HEK293 (cell line): ENCODE measurements at regions not wholly inside any gene's neighbourhood (a gene's known extent, or its start where the extent isn't known, plus 50 kb on each side); places are given as distances from the start of the nearest gene placed in this dataset.

Experiments used
- CTCF ChIA-PET: fragments of 350-600 bp; formaldehyde crosslinking; extraction: SDS; loops from one replicate; lab custom pipeline; 2021; ENCODE audit warnings: antibody characterized with exemption; lab: Yijun Ruan, JAX
- POLR2A ChIA-PET: fragments of 300-600 bp; formaldehyde crosslinking; extraction: SDS; loops from one replicate; lab custom pipeline; 2020; ENCODE audit warnings: antibody characterized with exemption, inconsistent platforms; lab: Yijun Ruan, JAX
- H3K27ac ChIP-seq: fragments of 200-500 bp; sonication (Bioruptor generic); 2 replicates; pipeline ENCODE4 v1.5.1; 2014; ENCODE audit warnings: low read depth, low read length, control low read depth, inconsistent platforms; ENCODE audit errors: extremely low read depth
- H3K36me3 ChIP-seq, 2 experiments: fragments of 200-500 bp in 1 of 2; sonication (Bioruptor generic) in 1 of 2; 1 replicate in 1 of 2; 2 replicates in 1 of 2; pipeline ENCODE4 v1.5.1; 2014 to 2017; ENCODE audit warnings: inconsistent platforms in 2 of 2, low read length in 2 of 2; ENCODE audit not compliant: control insufficient read depth in 2 of 2, insufficient read depth in 1 of 2
- H3K4me1 ChIP-seq: fragments of 200-500 bp; sonication (Bioruptor generic); 2 replicates; pipeline ENCODE4 v1.5.1; 2014; ENCODE audit warnings: mild to moderate bottlenecking, low read length, inconsistent platforms; ENCODE audit not compliant: control insufficient read depth, insufficient read depth
- H3K4me3 ChIP-seq: 2 replicates; pipeline ENCODE4 v1.5.1; 2011; ENCODE audit warnings: low read depth, mild to moderate bottlenecking, control low read depth, low read length, moderate library complexity
- H3K9me3 ChIP-seq: fragments of 200-500 bp; sonication (Bioruptor generic); 2 replicates; pipeline ENCODE4 v1.5.1; 2014; ENCODE audit warnings: low read depth, low read length, inconsistent platforms; ENCODE audit not compliant: control insufficient read depth, insufficient read depth
- GLI2 ChIP-seq: fragments of 450-650 bp; formaldehyde crosslinking; IDR thresholded peaks from 2 replicates; pipeline ENCODE4; 2017; ENCODE audit warnings: missing biosample characterization, missing genetic modification characterization, low read depth, borderline replicate concordance
- KLF1 ChIP-seq: fragments of 450-650 bp; formaldehyde crosslinking; IDR thresholded peaks from 2 replicates; pipeline ENCODE4 v1.5.1; 2016; ENCODE audit warnings: missing biosample characterization, missing genetic modification characterization
- KLF7 ChIP-seq: fragments of 450-650 bp; formaldehyde crosslinking; IDR thresholded peaks from 2 replicates; pipeline ENCODE4 v1.5.1; 2016; ENCODE audit warnings: missing biosample characterization, missing genetic modification characterization, borderline replicate concordance
- WT1 ChIP-seq: fragments of 450-650 bp; formaldehyde crosslinking; IDR thresholded peaks from 2 replicates; pipeline ENCODE4 v1.5.1; 2016; ENCODE audit warnings: missing biosample characterization, missing genetic modification characterization
- ZFHX2 ChIP-seq: fragments of 450-650 bp; formaldehyde crosslinking; conservative IDR thresholded peaks from 2 replicates; pipeline ENCODE4 v1.5.1; 2016; ENCODE audit warnings: missing biosample characterization, missing genetic modification characterization
- ZNF302 ChIP-seq: fragments of 450-650 bp; formaldehyde crosslinking; IDR thresholded peaks from 2 replicates; pipeline ENCODE4 v1.5.1; 2016; ENCODE audit warnings: missing biosample characterization, missing genetic modification characterization, low read depth
- ZNF391 ChIP-seq: fragments of 450-650 bp; formaldehyde crosslinking; IDR thresholded peaks from 2 replicates; pipeline ENCODE4 v1.5.1; 2016; ENCODE audit warnings: low read depth, missing biosample characterization, missing genetic modification characterization, borderline replicate concordance
- ZNF548 ChIP-seq: fragments of 450-650 bp; formaldehyde crosslinking; IDR thresholded peaks from 2 replicates; pipeline ENCODE4 v1.5.1; 2016; ENCODE audit warnings: missing biosample characterization, missing genetic modification characterization
- ZNF626 ChIP-seq: fragments of 450-650 bp; sonication (Bioruptor Pico); formaldehyde crosslinking; IDR thresholded peaks from 2 replicates; pipeline ENCODE4 v1.5.1; 2018; ENCODE audit warnings: missing biosample characterization, missing genetic modification characterization, inconsistent platforms
- ZNF677 ChIP-seq: fragments of 450-650 bp; IDR thresholded peaks from 2 replicates; pipeline ENCODE4 v1.5.0; 2018; ENCODE audit warnings: missing biosample characterization, mild to moderate bottlenecking, missing genetic modification characterization, moderate library complexity
- TF ChIP-seq, protein P1 (sequence below): fragments of 450-650 bp; formaldehyde crosslinking; IDR thresholded peaks from 2 replicates; pipeline ENCODE4 v1.5.1; 2016; ENCODE audit warnings: missing biosample characterization, missing genetic modification characterization, borderline replicate concordance
- TF ChIP-seq, protein P2 (sequence below): fragments of 450-650 bp; formaldehyde crosslinking; IDR thresholded peaks from 2 replicates; pipeline ENCODE4 v1.5.1; 2016; ENCODE audit warnings: missing biosample characterization, missing genetic modification characterization, low read depth
- TF ChIP-seq, protein P3 (sequence below): fragments of 450-650 bp; formaldehyde crosslinking; IDR thresholded peaks from 2 replicates; pipeline ENCODE4; 2016; ENCODE audit warnings: missing biosample characterization, missing genetic modification characterization
- TF ChIP-seq, protein P4 (sequence below): fragments of 450-650 bp; formaldehyde crosslinking; conservative IDR thresholded peaks from 2 replicates; pipeline ENCODE4 v1.5.1; 2016; ENCODE audit warnings: low read depth, missing biosample characterization, missing genetic modification characterization
- TF ChIP-seq, protein P5 (sequence below): fragments of 450-650 bp; formaldehyde crosslinking; IDR thresholded peaks from 2 replicates; pipeline ENCODE4 v1.5.1; 2016; ENCODE audit warnings: missing biosample characterization, missing genetic modification characterization

DNA sequence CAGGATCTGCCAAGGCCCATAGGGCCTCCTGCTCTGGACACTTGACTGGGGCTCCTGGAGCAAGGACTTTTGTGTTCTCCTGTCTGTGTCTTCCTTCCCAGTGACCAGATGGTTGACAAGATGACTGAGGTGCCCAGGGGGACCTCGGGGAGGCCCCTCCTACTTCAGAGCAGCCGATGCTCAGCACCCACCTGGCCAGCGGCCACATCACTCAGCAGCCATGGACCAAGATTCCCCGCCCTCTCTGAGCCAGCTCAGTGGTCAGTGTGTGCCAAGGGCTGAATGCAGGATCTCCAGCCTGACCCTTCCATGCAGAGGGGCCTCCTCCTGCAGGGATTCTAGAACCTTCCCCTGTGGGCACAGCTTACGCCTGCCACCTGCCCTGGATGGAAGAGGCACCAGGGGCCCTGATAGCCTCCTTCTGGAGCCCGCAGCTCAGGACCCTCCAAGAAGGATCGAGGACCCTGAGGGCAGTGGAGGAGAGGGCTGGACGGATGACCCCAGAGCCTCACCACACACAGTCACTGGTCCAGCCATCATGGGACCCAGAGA lies 87.4 kb upstream of the GPC1 start (continued):
- TF ChIP-seq, protein P1, sequence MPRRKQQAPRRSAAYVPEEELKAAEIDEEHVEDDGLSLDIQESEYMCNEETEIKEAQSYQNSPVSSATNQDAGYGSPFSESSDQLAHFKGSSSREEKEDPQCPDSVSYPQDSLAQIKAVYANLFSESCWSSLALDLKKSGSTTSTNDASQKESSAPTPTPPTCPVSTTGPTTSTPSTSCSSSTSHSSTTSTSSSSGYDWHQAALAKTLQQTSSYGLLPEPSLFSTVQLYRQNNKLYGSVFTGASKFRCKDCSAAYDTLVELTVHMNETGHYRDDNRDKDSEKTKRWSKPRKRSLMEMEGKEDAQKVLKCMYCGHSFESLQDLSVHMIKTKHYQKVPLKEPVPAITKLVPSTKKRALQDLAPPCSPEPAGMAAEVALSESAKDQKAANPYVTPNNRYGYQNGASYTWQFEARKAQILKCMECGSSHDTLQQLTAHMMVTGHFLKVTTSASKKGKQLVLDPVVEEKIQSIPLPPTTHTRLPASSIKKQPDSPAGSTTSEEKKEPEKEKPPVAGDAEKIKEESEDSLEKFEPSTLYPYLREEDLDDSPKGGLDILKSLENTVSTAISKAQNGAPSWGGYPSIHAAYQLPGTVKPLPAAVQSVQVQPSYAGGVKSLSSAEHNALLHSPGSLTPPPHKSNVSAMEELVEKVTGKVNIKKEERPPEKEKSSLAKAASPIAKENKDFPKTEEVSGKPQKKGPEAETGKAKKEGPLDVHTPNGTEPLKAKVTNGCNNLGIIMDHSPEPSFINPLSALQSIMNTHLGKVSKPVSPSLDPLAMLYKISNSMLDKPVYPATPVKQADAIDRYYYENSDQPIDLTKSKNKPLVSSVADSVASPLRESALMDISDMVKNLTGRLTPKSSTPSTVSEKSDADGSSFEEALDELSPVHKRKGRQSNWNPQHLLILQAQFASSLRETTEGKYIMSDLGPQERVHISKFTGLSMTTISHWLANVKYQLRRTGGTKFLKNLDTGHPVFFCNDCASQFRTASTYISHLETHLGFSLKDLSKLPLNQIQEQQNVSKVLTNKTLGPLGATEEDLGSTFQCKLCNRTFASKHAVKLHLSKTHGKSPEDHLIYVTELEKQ (tag by site-specific recombination), result no peak
- TF ChIP-seq, protein P2, sequence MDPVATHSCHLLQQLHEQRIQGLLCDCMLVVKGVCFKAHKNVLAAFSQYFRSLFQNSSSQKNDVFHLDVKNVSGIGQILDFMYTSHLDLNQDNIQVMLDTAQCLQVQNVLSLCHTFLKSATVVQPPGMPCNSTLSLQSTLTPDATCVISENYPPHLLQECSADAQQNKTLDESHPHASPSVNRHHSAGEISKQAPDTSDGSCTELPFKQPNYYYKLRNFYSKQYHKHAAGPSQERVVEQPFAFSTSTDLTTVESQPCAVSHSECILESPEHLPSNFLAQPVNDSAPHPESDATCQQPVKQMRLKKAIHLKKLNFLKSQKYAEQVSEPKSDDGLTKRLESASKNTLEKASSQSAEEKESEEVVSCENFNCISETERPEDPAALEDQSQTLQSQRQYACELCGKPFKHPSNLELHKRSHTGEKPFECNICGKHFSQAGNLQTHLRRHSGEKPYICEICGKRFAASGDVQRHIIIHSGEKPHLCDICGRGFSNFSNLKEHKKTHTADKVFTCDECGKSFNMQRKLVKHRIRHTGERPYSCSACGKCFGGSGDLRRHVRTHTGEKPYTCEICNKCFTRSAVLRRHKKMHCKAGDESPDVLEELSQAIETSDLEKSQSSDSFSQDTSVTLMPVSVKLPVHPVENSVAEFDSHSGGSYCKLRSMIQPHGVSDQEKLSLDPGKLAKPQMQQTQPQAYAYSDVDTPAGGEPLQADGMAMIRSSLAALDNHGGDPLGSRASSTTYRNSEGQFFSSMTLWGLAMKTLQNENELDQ (tag by site-specific recombination), result no peak
- TF ChIP-seq GLI2 (tag by site-specific recombination), result no peak
- TF ChIP-seq, protein P3, sequence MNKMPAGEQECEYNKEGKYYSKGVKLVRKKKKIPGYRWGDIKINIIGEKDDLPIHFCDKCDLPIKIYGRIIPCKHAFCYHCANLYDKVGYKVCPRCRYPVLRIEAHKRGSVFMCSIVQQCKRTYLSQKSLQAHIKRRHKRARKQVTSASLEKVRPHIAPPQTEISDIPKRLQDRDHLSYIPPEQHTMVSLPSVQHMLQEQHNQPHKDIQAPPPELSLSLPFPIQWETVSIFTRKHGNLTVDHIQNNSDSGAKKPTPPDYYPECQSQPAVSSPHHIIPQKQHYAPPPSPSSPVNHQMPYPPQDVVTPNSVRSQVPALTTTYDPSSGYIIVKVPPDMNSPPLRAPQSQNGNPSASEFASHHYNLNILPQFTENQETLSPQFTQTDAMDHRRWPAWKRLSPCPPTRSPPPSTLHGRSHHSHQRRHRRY, result no peak
- TF ChIP-seq KLF1, result no peak
- no peak for TF ChIP-seq WT1 (tag by site-specific recombination)
- TF ChIP-seq, all 188 proteins: peak for 0

DNA sequence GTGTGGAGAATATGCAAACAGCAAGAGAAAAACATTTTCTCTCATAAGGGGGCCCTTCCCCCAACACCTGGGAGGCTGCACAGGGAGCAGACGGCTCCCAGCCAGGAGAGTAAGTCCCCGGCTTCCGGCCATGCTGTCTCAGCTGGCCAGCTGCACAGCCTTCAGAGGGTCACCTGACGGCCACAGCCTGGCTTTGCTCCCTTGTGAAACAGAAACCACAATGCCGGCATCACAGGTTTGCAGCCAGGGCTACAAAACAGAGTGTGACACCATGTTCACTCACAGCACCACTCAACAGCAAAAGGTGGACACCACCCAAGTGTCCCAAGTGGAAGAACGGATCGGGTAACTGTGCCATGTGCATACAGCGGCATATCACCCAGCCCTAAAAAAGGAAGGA lies 86.9 kb upstream of the GPC1 start:
- no peaks in the 10 kb centered on the region for H3K9me3 ChIP-seq
- H3K4me1 ChIP-seq, result no peaks in the 10 kb centered on the region
- H3K36me3 ChIP-seq, result no peaks in the 10 kb centered on the region
- H3K4me3 ChIP-seq, result no peak overlapping the region
- CTCF ChIA-PET, result no interaction called here
- H3K27ac ChIP-seq, result no peak overlapping the region
- POLR2A ChIA-PET, result no interaction called here
- TF ChIP-seq KLF7 (no peak), ZNF391 (tag by site-specific recombination) (no peak), ZNF626 (no peak), ZFHX2 (tag by site-specific recombination) (no peak), ZNF302 (no peak), ZNF548 (tag by site-specific recombination) (no peak), ZNF677 (tag by site-specific recombination) (no peak)
- TF ChIP-seq, protein P4, sequence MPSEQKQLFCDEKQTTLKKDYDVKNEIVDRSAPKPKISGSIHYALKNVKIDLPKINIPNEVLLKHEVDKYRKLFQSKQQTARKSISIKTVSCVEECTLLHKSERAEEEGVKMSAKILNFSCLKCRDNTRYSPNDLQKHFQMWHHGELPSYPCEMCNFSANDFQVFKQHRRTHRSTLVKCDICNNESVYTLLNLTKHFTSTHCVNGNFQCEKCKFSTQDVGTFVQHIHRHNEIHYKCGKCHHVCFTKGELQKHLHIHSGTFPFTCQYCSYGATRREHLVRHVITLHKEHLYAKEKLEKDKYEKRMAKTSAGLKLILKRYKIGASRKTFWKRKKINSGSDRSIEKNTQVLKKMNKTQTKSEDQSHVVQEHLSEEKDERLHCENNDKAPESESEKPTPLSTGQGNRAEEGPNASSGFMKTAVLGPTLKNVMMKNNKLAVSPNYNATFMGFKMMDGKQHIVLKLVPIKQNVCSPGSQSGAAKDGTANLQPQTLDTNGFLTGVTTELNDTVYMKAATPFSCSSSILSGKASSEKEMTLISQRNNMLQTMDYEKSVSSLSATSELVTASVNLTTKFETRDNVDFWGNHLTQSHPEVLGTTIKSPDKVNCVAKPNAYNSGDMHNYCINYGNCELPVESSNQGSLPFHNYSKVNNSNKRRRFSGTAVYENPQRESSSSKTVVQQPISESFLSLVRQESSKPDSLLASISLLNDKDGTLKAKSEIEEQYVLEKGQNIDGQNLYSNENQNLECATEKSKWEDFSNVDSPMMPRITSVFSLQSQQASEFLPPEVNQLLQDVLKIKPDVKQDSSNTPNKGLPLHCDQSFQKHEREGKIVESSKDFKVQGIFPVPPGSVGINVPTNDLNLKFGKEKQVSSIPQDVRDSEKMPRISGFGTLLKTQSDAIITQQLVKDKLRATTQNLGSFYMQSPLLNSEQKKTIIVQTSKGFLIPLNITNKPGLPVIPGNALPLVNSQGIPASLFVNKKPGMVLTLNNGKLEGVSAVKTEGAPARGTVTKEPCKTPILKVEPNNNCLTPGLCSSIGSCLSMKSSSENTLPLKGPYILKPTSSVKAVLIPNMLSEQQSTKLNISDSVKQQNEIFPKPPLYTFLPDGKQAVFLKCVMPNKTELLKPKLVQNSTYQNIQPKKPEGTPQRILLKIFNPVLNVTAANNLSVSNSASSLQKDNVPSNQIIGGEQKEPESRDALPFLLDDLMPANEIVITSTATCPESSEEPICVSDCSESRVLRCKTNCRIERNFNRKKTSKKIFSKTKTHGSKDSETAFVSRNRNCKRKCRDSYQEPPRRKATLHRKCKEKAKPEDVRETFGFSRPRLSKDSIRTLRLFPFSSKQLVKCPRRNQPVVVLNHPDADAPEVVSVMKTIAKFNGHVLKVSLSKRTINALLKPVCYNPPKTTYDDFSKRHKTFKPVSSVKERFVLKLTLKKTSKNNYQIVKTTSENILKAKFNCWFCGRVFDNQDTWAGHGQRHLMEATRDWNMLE (tag by site-specific recombination), result no peak
- TF ChIP-seq, protein P2 (tag by site-specific recombination), result no peak
- TF ChIP-seq, protein P5, sequence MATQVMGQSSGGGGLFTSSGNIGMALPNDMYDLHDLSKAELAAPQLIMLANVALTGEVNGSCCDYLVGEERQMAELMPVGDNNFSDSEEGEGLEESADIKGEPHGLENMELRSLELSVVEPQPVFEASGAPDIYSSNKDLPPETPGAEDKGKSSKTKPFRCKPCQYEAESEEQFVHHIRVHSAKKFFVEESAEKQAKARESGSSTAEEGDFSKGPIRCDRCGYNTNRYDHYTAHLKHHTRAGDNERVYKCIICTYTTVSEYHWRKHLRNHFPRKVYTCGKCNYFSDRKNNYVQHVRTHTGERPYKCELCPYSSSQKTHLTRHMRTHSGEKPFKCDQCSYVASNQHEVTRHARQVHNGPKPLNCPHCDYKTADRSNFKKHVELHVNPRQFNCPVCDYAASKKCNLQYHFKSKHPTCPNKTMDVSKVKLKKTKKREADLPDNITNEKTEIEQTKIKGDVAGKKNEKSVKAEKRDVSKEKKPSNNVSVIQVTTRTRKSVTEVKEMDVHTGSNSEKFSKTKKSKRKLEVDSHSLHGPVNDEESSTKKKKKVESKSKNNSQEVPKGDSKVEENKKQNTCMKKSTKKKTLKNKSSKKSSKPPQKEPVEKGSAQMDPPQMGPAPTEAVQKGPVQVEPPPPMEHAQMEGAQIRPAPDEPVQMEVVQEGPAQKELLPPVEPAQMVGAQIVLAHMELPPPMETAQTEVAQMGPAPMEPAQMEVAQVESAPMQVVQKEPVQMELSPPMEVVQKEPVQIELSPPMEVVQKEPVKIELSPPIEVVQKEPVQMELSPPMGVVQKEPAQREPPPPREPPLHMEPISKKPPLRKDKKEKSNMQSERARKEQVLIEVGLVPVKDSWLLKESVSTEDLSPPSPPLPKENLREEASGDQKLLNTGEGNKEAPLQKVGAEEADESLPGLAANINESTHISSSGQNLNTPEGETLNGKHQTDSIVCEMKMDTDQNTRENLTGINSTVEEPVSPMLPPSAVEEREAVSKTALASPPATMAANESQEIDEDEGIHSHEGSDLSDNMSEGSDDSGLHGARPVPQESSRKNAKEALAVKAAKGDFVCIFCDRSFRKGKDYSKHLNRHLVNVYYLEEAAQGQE (tag by site-specific recombination), result no peak
